ENCODE measurements at regions not wholly inside any gene's neighbourhood (a gene's known extent, or its start where the extent isn't known, plus 50 kb on each side); places are given as distances from the start of the nearest gene placed in this dataset.

GRCh38 chr3:36303286-36303685, 77.0 kb upstream of the STAC start:
- TF ChIP-seq CTCF (conservative IDR thresholded peaks at IDR 0.05 in 1 of 2, IDR thresholded peaks at IDR 0.05 in 1 of 2; ENCODE audit: extremely low read depth in 1 of 2, insufficient read depth in 1 of 2, low read depth in 1 of 2, low read length in 2 of 2): no peak
- TF ChIP-seq EZH2 (IDR thresholded peaks at IDR 0.05; ENCODE audit: borderline replicate concordance, low read length): no peak
